ENCODE measurements at regions not wholly inside any gene's neighbourhood (a gene's known extent, or its start where the extent isn't known, plus 50 kb on each side); places are given as distances from the start of the nearest gene placed in this dataset.

- TF ChIP-seq, protein P1, sequence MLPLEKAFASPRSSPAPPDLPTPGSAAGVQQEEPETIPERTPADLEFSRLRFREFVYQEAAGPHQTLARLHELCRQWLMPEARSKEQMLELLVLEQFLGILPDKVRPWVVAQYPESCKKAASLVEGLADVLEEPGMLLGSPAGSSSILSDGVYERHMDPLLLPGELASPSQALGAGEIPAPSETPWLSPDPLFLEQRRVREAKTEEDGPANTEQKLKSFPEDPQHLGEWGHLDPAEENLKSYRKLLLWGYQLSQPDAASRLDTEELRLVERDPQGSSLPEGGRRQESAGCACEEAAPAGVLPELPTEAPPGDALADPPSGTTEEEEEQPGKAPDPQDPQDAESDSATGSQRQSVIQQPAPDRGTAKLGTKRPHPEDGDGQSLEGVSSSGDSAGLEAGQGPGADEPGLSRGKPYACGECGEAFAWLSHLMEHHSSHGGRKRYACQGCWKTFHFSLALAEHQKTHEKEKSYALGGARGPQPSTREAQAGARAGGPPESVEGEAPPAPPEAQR (CRISPR knock-in tag; IDR thresholded peaks at IDR 0.05), result no peak
- no peak for TF ChIP-seq ZBTB21 (CRISPR knock-in tag; IDR thresholded peaks at IDR 0.05; ENCODE audit: borderline replicate concordance)
- TF ChIP-seq SMAD4 (CRISPR knock-in tag; IDR thresholded peaks at IDR 0.05), result no peak
- TF ChIP-seq, protein P2, sequence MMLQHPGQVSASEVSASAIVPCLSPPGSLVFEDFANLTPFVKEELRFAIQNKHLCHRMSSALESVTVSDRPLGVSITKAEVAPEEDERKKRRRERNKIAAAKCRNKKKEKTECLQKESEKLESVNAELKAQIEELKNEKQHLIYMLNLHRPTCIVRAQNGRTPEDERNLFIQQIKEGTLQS (CRISPR knock-in tag; conservative IDR thresholded peaks at IDR 0.05), result no peak
- TF ChIP-seq, protein P3, sequence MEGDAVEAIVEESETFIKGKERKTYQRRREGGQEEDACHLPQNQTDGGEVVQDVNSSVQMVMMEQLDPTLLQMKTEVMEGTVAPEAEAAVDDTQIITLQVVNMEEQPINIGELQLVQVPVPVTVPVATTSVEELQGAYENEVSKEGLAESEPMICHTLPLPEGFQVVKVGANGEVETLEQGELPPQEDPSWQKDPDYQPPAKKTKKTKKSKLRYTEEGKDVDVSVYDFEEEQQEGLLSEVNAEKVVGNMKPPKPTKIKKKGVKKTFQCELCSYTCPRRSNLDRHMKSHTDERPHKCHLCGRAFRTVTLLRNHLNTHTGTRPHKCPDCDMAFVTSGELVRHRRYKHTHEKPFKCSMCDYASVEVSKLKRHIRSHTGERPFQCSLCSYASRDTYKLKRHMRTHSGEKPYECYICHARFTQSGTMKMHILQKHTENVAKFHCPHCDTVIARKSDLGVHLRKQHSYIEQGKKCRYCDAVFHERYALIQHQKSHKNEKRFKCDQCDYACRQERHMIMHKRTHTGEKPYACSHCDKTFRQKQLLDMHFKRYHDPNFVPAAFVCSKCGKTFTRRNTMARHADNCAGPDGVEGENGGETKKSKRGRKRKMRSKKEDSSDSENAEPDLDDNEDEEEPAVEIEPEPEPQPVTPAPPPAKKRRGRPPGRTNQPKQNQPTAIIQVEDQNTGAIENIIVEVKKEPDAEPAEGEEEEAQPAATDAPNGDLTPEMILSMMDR (IDR thresholded peaks at IDR 0.05), result no peak
- TF ChIP-seq KAT7 (CRISPR knock-in tag; IDR thresholded peaks at IDR 0.05; ENCODE audit: borderline replicate concordance), result no peak
- TF ChIP-seq FOXK1 (CRISPR knock-in tag; IDR thresholded peaks at IDR 0.05), result no peak
- TF ChIP-seq HMGA2 (CRISPR knock-in tag; IDR thresholded peaks at IDR 0.05), result no peak
These were observed 1082.4 kb downstream of the XPNPEP1 start (continued) for GRCh38 chr10:108840944-108841343.

DNA sequence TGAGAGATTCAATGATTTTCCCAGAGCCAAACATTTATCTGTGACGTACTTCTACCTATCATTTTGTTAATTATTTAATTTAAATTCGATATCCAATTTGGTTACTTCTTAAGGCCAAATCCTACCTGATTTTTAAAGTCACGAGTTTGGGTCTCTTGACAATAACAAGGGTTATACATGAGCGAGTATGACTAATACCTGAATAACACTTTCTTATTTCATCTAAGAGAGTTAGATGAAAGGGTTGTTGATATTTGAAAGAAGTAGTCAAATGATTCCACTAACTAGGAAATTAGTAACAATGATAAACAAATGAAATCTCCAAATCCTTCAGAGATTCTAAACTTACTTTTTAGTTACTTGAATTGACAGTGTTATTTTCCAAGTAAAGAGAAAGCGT lies 1086.9 kb downstream of the XPNPEP1 start:
- ChIA-PET CTCF (no interaction called here), POLR2A (no interaction called here)
- Mint-ChIP-seq H3K4me1 (peaks cover 5% of the 10 kb centered on the region), H3K36me3 (no peaks in the 10 kb centered on the region), H3K27me3 (ENCODE audit: low read depth) (no peaks in the 10 kb centered on the region), H3K9me3 (peaks cover 7% of the 10 kb centered on the region), H3K27ac (no peak overlapping the region), H3K4me3 (no peak overlapping the region)
- DNase-seq (ENCODE audit: low spot score) (no peak), ATAC-seq (no peak)
- TF ChIP-seq ZNF219 (CRISPR knock-in tag; IDR thresholded peaks at IDR 0.05; ENCODE audit: borderline replicate concordance) (no peak), FOXJ3 (CRISPR knock-in tag; IDR thresholded peaks at IDR 0.05; ENCODE audit: borderline replicate concordance) (no peak), CREM (CRISPR knock-in tag; IDR thresholded peaks at IDR 0.05) (no peak), MLX (CRISPR knock-in tag; IDR thresholded peaks at IDR 0.05) (no peak), ZMAT4 (CRISPR knock-in tag; IDR thresholded peaks at IDR 0.05) (no peak), EMX1 (CRISPR knock-in tag; IDR thresholded peaks at IDR 0.05) (no peak), ZNF121 (CRISPR knock-in tag; IDR thresholded peaks at IDR 0.05) (no peak), JUN (CRISPR knock-in tag; IDR thresholded peaks at IDR 0.05) (no peak)

DNA sequence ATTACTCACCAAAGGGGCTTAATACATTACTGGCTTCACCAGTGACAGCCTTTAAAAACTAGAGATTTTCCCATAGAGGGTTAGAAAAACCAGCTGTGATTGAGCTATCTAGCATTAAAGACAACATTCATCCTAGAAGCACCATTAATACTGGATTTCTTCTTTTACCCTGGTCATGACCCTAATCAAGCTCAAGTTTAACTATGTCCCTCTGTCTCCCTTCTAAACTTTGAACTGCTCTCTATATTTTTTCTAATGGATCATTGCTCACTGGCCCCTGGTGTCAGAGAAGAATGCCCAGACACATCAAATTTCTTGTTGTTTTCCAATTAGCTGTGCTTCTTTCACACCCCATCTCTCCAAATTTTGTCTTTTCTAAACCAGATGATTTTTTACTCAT lies 1101.3 kb downstream of the XPNPEP1 start:
- Mint-ChIP-seq H3K4me3 (no peak overlapping the region), H3K36me3 (no peaks in the 10 kb centered on the region), H3K4me1 (no peaks in the 10 kb centered on the region), H3K9me3 (no peaks in the 10 kb centered on the region; the same call in 1 of the 2 replicates), H3K27ac (no peak overlapping the region), H3K27me3 (ENCODE audit: low read depth) (no peaks in the 10 kb centered on the region)
- POLR2A ChIA-PET, result no interaction called here
- no peak for TF ChIP-seq ZNF671 (CRISPR knock-in tag; IDR thresholded peaks at IDR 0.05)
- TF ChIP-seq, protein P4, sequence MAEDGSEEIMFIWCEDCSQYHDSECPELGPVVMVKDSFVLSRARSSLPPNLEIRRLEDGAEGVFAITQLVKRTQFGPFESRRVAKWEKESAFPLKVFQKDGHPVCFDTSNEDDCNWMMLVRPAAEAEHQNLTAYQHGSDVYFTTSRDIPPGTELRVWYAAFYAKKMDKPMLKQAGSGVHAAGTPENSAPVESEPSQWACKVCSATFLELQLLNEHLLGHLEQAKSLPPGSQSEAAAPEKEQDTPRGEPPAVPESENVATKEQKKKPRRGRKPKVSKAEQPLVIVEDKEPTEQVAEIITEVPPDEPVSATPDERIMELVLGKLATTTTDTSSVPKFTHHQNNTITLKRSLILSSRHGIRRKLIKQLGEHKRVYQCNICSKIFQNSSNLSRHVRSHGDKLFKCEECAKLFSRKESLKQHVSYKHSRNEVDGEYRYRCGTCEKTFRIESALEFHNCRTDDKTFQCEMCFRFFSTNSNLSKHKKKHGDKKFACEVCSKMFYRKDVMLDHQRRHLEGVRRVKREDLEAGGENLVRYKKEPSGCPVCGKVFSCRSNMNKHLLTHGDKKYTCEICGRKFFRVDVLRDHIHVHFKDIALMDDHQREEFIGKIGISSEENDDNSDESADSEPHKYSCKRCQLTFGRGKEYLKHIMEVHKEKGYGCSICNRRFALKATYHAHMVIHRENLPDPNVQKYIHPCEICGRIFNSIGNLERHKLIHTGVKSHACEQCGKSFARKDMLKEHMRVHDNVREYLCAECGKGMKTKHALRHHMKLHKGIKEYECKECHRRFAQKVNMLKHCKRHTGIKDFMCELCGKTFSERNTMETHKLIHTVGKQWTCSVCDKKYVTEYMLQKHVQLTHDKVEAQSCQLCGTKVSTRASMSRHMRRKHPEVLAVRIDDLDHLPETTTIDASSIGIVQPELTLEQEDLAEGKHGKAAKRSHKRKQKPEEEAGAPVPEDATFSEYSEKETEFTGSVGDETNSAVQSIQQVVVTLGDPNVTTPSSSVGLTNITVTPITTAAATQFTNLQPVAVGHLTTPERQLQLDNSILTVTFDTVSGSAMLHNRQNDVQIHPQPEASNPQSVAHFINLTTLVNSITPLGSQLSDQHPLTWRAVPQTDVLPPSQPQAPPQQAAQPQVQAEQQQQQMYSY (CRISPR knock-in tag; IDR thresholded peaks at IDR 0.05), result no peak
- TF ChIP-seq, protein P5, sequence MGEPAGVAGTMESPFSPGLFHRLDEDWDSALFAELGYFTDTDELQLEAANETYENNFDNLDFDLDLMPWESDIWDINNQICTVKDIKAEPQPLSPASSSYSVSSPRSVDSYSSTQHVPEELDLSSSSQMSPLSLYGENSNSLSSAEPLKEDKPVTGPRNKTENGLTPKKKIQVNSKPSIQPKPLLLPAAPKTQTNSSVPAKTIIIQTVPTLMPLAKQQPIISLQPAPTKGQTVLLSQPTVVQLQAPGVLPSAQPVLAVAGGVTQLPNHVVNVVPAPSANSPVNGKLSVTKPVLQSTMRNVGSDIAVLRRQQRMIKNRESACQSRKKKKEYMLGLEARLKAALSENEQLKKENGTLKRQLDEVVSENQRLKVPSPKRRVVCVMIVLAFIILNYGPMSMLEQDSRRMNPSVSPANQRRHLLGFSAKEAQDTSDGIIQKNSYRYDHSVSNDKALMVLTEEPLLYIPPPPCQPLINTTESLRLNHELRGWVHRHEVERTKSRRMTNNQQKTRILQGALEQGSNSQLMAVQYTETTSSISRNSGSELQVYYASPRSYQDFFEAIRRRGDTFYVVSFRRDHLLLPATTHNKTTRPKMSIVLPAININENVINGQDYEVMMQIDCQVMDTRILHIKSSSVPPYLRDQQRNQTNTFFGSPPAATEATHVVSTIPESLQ (CRISPR knock-in tag; IDR thresholded peaks at IDR 0.05), result no peak
- CTCF ChIA-PET, result no interaction called here
- DNase-seq (ENCODE audit: low spot score), result no peak
- ATAC-seq, result no peak

All from WTC11 (cell line).